ENCODE measurements at regions not wholly inside any gene's neighbourhood (a gene's known extent, or its start where the extent isn't known, plus 50 kb on each side); places are given as distances from the start of the nearest gene placed in this dataset.

- no peak for DNase-seq (ENCODE audit: low spot score)
- Histone ChIP-seq H3K4me1 (ENCODE audit: insufficient read depth, low read length) (peaks cover 53% of the 10 kb centered on the region), H4K20me1 (ENCODE audit: insufficient read depth, low read length) (no peaks in the 10 kb centered on the region), H3K27me3 (ENCODE audit: control insufficient read depth in 1 of 2, insufficient read depth in 2 of 2, low read length in 2 of 2) (no peaks in the 10 kb centered on the region), H3K79me2 (ENCODE audit: insufficient read depth, low read length) (no peaks in the 10 kb centered on the region), H3K4me3 (replicated peaks in 1 of 3; ENCODE audit: insufficient read depth in 1 of 3, low read depth in 2 of 3, low read length in 3 of 3) (no peak overlapping the region), H3K9me3 (ENCODE audit: low read length) (no peaks in the 10 kb centered on the region), H3K9ac (ENCODE audit: insufficient read depth, low read depth, low read length) (no peak overlapping the region), H3K4me2 (ENCODE audit: low read depth, low read length) (no peak overlapping the region), H3K27ac (ENCODE audit: extremely low read length, insufficient read depth, low read length) (no peak overlapping the region), H2AFZ (ENCODE audit: low read length) (no peak overlapping the region), H3K36me3 (replicated peaks in 1 of 2; ENCODE audit: control insufficient read depth in 1 of 2, insufficient read depth in 2 of 2, low read length in 2 of 2) (no peaks in the 10 kb centered on the region)
- no peak for TF ChIP-seq ZNF773 (CRISPR knock-in tag; IDR thresholded peaks at IDR 0.05; ENCODE audit: borderline replicate concordance)
- TF ChIP-seq ATRX (CRISPR knock-in tag; IDR thresholded peaks at IDR 0.05; ENCODE audit: borderline replicate concordance) = no peak
- TF ChIP-seq MED1 (CRISPR knock-in tag; IDR thresholded peaks at IDR 0.05) = no peak
- WGBS (ENCODE audit: low lambda C conversion rate) = 80% methylated on average over 3 of the region's 3 CpGs
- ChIA-PET CTCF (ENCODE audit: low intra/inter-chr PET ratio, low total read pairs) (no interaction called here), POLR2A (no interaction called here)
- no peak for FAIRE-seq
- no TSS peak for BruUV-seq (replicated peaks)
- in situ Hi-C loops (cut with HindIII; ENCODE audit: extremely low pct_ligation_motif_present, low pct_unique_long_range_greater_than_20kb) = no loop called here
- intact Hi-C loops (cut with micrococcal nuclease; ENCODE audit: unreplicated experiment) = no loop called here
- no peak for ATAC-seq
These were observed 207.7 kb upstream of the BMPER start for GRCh38 chr7:33697616-33698015.

- no peak for DNase-seq (ENCODE audit: low spot score)
- no peak overlapping the region for H2AFZ ChIP-seq (ENCODE audit: low read length)
- no peak for ATAC-seq
- WGBS (ENCODE audit: low lambda C conversion rate) = 95% methylated on average over 7 of the region's 7 CpGs
- H3K27ac ChIP-seq (ENCODE audit: extremely low read length, insufficient read depth, low read length) = peak overlapping the region; percentile 60
- no peaks in the 10 kb centered on the region for H3K36me3 ChIP-seq (replicated peaks in 1 of 2; ENCODE audit: control insufficient read depth in 1 of 2, insufficient read depth in 2 of 2, low read length in 2 of 2)
- peaks cover 57% of the 10 kb centered on the region for H3K4me1 ChIP-seq (ENCODE audit: insufficient read depth, low read length)
- H3K27me3 ChIP-seq (ENCODE audit: control insufficient read depth in 1 of 2, insufficient read depth in 2 of 2, low read length in 2 of 2) = no peaks in the 10 kb centered on the region
- no peaks in the 10 kb centered on the region for H3K79me2 ChIP-seq (ENCODE audit: insufficient read depth, low read length)
- intact Hi-C loops (cut with micrococcal nuclease; ENCODE audit: unreplicated experiment) (no loop called here), in situ Hi-C loops (cut with HindIII; ENCODE audit: extremely low pct_ligation_motif_present, low pct_unique_long_range_greater_than_20kb) (no loop called here)
- TF ChIP-seq ZNF891 (CRISPR knock-in tag; IDR thresholded peaks at IDR 0.05) = no peak
- 0 out of 2 replicates have a peak, but pooled peaks have one; percentile 20 for TF ChIP-seq ZNF652 (CRISPR knock-in tag; IDR thresholded peaks at IDR 0.05; ENCODE audit: borderline replicate concordance, low read depth)
- peak overlapping the region; percentile 62 for H3K4me2 ChIP-seq (ENCODE audit: low read depth, low read length)
- H4K20me1 ChIP-seq (ENCODE audit: insufficient read depth, low read length) = no peaks in the 10 kb centered on the region
- H3K4me3 ChIP-seq (replicated peaks in 1 of 3; ENCODE audit: insufficient read depth in 1 of 3, low read depth in 2 of 3, low read length in 3 of 3) = no peak overlapping the region; a peak in 1 of 6 replicates
- H3K9me3 ChIP-seq (ENCODE audit: low read length) = no peaks in the 10 kb centered on the region
- ChIA-PET CTCF (ENCODE audit: low intra/inter-chr PET ratio, low total read pairs) (no interaction called here), POLR2A (no interaction called here)
- BruUV-seq (replicated peaks) = no TSS peak
- H3K9ac ChIP-seq (ENCODE audit: insufficient read depth, low read depth, low read length) = peak overlapping the region; percentile 52; the same call in 1 of the 2 replicates
- FAIRE-seq = no peak
These were observed 207.3 kb upstream of the BMPER start for GRCh38 chr7:33698041-33698440.

Data from HepG2 (cell line).